ENCODE measurements at regions not wholly inside any gene's neighbourhood (a gene's known extent, or its start where the extent isn't known, plus 50 kb on each side); places are given as distances from the start of the nearest gene placed in this dataset.

- TF ChIP-seq POLR2A (IDR thresholded peaks at IDR 0.05; ENCODE audit: low read depth, low read length): no peak
- no peak for DNase-seq (ENCODE audit: insufficient read length, low spot score)
- FAIRE-seq: no peak
These were observed 72.2 kb upstream of the HMHB1 start for GRCh38 chr5:143739746-143740145.

- DNase-seq (ENCODE audit: insufficient read length, low spot score) (no peak), FAIRE-seq (no peak)
- no peak for TF ChIP-seq POLR2A (IDR thresholded peaks at IDR 0.05; ENCODE audit: low read depth, low read length)
These were observed 73.3 kb upstream of the HMHB1 start for GRCh38 chr5:143738417-143739401.

GRCh38 chr5:143737062-143737461 is 74.9 kb upstream of the HMHB1 start:
- no peak for TF ChIP-seq POLR2A (IDR thresholded peaks at IDR 0.05; ENCODE audit: low read depth, low read length)
- no peak for FAIRE-seq
- DNase-seq (ENCODE audit: insufficient read length, low spot score): no peak

- FAIRE-seq: no peak
- no peak for TF ChIP-seq POLR2A (IDR thresholded peaks at IDR 0.05; ENCODE audit: low read depth, low read length)
- no peak for DNase-seq (ENCODE audit: insufficient read length, low spot score)
These were observed 77.5 kb upstream of the HMHB1 start for GRCh38 chr5:143734456-143734780.

GRCh38 chr5:143733665-143734455 is 78.1 kb upstream of the HMHB1 start:
- no peak for FAIRE-seq
- no peak for TF ChIP-seq POLR2A (IDR thresholded peaks at IDR 0.05; ENCODE audit: low read depth, low read length)
- no peak for DNase-seq (ENCODE audit: insufficient read length, low spot score)

GRCh38 chr5:143732402-143732801 is 79.6 kb upstream of the HMHB1 start:
- no peak for TF ChIP-seq POLR2A (IDR thresholded peaks at IDR 0.05; ENCODE audit: low read depth, low read length)
- no peak for FAIRE-seq
- no peak for DNase-seq (ENCODE audit: insufficient read length, low spot score)

GRCh38 chr5:143730112-143730801 is 81.7 kb upstream of the HMHB1 start:
- no peak for TF ChIP-seq POLR2A (IDR thresholded peaks at IDR 0.05; ENCODE audit: low read depth, low read length)
- no peak for FAIRE-seq

GRCh38 chr5:143729334-143729946 is 82.5 kb upstream of the HMHB1 start:
- FAIRE-seq (no peak), DNase-seq (ENCODE audit: insufficient read length, low spot score) (no peak)
- TF ChIP-seq POLR2A (IDR thresholded peaks at IDR 0.05; ENCODE audit: low read depth, low read length): no peak

More at GRCh38 chr5:143730112-143730801, 81.7 kb upstream of the HMHB1 start:
- DNase-seq (ENCODE audit: insufficient read length, low spot score): no peak

GRCh38 chr5:143723159-143723558 is 88.8 kb upstream of the HMHB1 start:
- no peak for FAIRE-seq
- no peak for TF ChIP-seq POLR2A (IDR thresholded peaks at IDR 0.05; ENCODE audit: low read depth, low read length)
- DNase-seq (ENCODE audit: insufficient read length, low spot score): no peak

GRCh38 chr5:143721925-143722324 is 90.0 kb upstream of the HMHB1 start:
- FAIRE-seq (no peak), DNase-seq (ENCODE audit: insufficient read length, low spot score) (no peak)
- TF ChIP-seq POLR2A (IDR thresholded peaks at IDR 0.05; ENCODE audit: low read depth, low read length): no peak

- no peak for FAIRE-seq
- TF ChIP-seq POLR2A (IDR thresholded peaks at IDR 0.05; ENCODE audit: low read depth, low read length): no peak
- no peak for DNase-seq (ENCODE audit: insufficient read length, low spot score)
These were observed 91.3 kb upstream of the HMHB1 start for GRCh38 chr5:143720689-143721088.

- FAIRE-seq (peak; percentile 48), DNase-seq (ENCODE audit: insufficient read length, low spot score) (peak; percentile 12)
- no peak for TF ChIP-seq POLR2A (IDR thresholded peaks at IDR 0.05; ENCODE audit: low read depth, low read length)
These were observed 94.6 kb upstream of the HMHB1 start for GRCh38 chr5:143717400-143717799.

GRCh38 chr5:143716881-143717280 is 95.1 kb upstream of the HMHB1 start:
- no peak for DNase-seq (ENCODE audit: insufficient read length, low spot score)
- FAIRE-seq: no peak
- TF ChIP-seq POLR2A (IDR thresholded peaks at IDR 0.05; ENCODE audit: low read depth, low read length): no peak

- no peak for DNase-seq (ENCODE audit: insufficient read length, low spot score)
- TF ChIP-seq POLR2A (IDR thresholded peaks at IDR 0.05; ENCODE audit: low read depth, low read length): no peak
- FAIRE-seq: no peak
These were observed 96.3 kb upstream of the HMHB1 start for GRCh38 chr5:143715616-143716015.
